RWPE2 (cell line): ENCODE measurements at regions not wholly inside any gene's neighbourhood (a gene's known extent, or its start where the extent isn't known, plus 50 kb on each side); places are given as distances from the start of the nearest gene placed in this dataset.

ENCODE experiments used
- ATAC-seq: fragments of 200-7000 bp; cut with Tn5 transposase; 3 replicates; pipeline ENCODE4 v1.9.1; 2021; ENCODE audit warnings: low read depth
- DNase-seq: peaks from one replicate; pipeline ENCODE4 v3.0.0-alpha.2; 2020; ENCODE audit warnings: low spot score
- H3K27ac ChIP-seq: fragments of 450-650 bp; 2 replicates; pipeline ENCODE4 v1.5.1; 2017; ENCODE audit warnings: mild to moderate bottlenecking; ENCODE audit not compliant: poor library complexity, severe bottlenecking
- H3K27me3 ChIP-seq: fragments of 250-450 bp; sonication (Bioruptor Pico); 2 replicates; pipeline ENCODE4 v1.5.1; 2021; ENCODE audit warnings: mild to moderate bottlenecking, moderate library complexity; ENCODE audit not compliant: insufficient read depth, poor library complexity, severe bottlenecking
- H3K36me3 ChIP-seq: fragments of 250-450 bp; sonication (Bioruptor Pico); 2 replicates; pipeline ENCODE4 v1.5.1; 2020; ENCODE audit warnings: low read depth, mild to moderate bottlenecking, moderate library complexity
- H3K4me1 ChIP-seq: fragments of 250-450 bp; sonication (Bioruptor Pico); 2 replicates; pipeline ENCODE4 v1.5.1; 2021; ENCODE audit warnings: mild to moderate bottlenecking, moderate library complexity; ENCODE audit not compliant: insufficient read depth, poor library complexity, severe bottlenecking
- H3K4me3 ChIP-seq: fragments of 250-450 bp; sonication (Bioruptor Pico); 2 replicates; pipeline ENCODE4 v1.5.1; 2021; ENCODE audit warnings: mild to moderate bottlenecking, moderate library complexity; ENCODE audit not compliant: severe bottlenecking
- H3K9me3 ChIP-seq: fragments of 250-450 bp; sonication (Bioruptor Pico); 2 replicates; pipeline ENCODE4 v1.5.1; 2021; ENCODE audit warnings: mild to moderate bottlenecking, moderate library complexity; ENCODE audit not compliant: severe bottlenecking
- TF ChIP-seq, protein P1 (sequence below): fragments of 450-650 bp; IDR thresholded peaks from one replicate; pipeline ENCODE4 v1.5.1; 2017; ENCODE audit warnings: mild to moderate bottlenecking, moderate library complexity; ENCODE audit not compliant: poor library complexity, severe bottlenecking

DNA sequence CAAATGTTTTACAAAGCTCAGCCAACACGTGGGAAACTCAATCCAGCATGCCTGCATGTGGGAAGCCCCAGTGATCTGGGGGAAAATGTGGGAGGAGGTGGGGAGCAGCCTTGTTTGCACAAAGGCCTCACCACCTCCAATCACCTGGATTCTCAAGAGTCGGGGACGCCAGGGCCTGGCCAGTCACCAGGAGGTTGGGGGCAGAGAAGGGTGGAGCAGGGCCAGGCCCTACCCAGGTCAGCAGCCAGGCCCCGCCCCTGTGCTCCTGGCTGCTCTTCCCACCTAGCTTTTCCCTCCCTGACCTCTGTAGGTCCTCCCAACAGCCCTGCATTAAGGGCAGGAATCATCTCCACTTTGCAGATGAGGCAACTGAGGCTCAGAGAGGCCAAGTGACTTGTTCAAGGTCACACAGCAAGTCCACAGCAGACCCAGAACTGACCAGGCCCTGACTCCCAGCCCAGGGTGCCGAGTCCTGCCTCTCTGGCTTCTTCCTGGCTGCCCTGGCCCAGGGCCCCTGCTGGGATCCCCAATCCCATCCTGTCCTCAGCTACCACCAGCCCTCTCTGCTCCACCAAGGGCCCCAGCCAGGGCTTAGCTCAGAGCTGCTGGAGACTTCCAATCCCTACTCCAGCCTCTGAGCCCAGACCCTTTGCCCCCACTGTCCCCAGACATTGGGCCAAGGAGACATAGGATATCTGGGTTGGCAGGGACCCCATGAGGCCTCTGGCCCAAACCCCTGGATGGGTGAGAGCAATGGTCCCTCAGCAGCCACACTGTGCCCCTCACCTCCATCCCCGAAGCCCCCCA, 508.6 kb downstream of the PTPRU start:
- TF ChIP-seq, protein P1, sequence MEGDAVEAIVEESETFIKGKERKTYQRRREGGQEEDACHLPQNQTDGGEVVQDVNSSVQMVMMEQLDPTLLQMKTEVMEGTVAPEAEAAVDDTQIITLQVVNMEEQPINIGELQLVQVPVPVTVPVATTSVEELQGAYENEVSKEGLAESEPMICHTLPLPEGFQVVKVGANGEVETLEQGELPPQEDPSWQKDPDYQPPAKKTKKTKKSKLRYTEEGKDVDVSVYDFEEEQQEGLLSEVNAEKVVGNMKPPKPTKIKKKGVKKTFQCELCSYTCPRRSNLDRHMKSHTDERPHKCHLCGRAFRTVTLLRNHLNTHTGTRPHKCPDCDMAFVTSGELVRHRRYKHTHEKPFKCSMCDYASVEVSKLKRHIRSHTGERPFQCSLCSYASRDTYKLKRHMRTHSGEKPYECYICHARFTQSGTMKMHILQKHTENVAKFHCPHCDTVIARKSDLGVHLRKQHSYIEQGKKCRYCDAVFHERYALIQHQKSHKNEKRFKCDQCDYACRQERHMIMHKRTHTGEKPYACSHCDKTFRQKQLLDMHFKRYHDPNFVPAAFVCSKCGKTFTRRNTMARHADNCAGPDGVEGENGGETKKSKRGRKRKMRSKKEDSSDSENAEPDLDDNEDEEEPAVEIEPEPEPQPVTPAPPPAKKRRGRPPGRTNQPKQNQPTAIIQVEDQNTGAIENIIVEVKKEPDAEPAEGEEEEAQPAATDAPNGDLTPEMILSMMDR, result no peak
- Histone ChIP-seq H3K27ac (no peak overlapping the region), H3K27me3 (peaks cover 11% of the 10 kb centered on the region), H3K9me3 (no peaks in the 10 kb centered on the region), H3K36me3 (no peaks in the 10 kb centered on the region), H3K4me3 (no peak overlapping the region), H3K4me1 (no peaks in the 10 kb centered on the region)
- ATAC-seq (no peak), DNase-seq (no peak)

- Histone ChIP-seq H3K4me3 (no peak overlapping the region), H3K4me1 (no peaks in the 10 kb centered on the region), H3K9me3 (no peaks in the 10 kb centered on the region), H3K27me3 (peaks cover 11% of the 10 kb centered on the region), H3K27ac (no peak overlapping the region), H3K36me3 (no peaks in the 10 kb centered on the region)
- no peak for ATAC-seq
- DNase-seq, result peak; percentile 20
- TF ChIP-seq, protein P1, result no peak
Measured at GRCh38 chr1:29743931-29744330, 507.6 kb downstream of the PTPRU start.

DNA sequence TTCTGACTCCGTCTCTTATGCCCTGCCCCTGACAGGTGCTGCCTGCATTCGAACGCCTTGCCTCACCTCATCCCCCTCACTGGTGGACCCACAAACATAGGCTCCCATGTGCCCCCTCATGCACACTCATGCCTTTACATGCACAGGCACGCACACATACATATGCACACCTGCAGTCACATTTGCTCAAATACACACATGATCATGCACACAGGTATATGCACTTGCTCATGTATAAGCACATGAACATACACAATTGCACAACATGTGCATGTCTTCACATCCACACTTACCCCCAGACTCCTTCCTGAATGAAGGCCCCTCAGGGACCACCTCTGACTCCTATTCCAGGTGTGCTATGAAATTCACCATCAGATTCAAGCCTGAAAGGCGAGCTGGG, 506.9 kb downstream of the PTPRU start:
- Histone ChIP-seq H3K4me1 (no peaks in the 10 kb centered on the region), H3K36me3 (no peaks in the 10 kb centered on the region), H3K9me3 (no peaks in the 10 kb centered on the region), H3K4me3 (no peak overlapping the region), H3K27me3 (peaks cover 11% of the 10 kb centered on the region), H3K27ac (no peak overlapping the region)
- TF ChIP-seq, protein P1, result no peak
- peak; percentile 11 for DNase-seq
- ATAC-seq, result no peak

- no peak overlapping the region for H3K4me3 ChIP-seq
- DNase-seq (no peak), ATAC-seq (no peak)
- no peak overlapping the region for H3K27ac ChIP-seq
- TF ChIP-seq, protein P1, result no peak
- no peaks in the 10 kb centered on the region for H3K36me3 ChIP-seq
- H3K27me3 ChIP-seq, result peaks cover 11% of the 10 kb centered on the region
- H3K4me1 ChIP-seq, result no peaks in the 10 kb centered on the region
- no peaks in the 10 kb centered on the region for H3K9me3 ChIP-seq
Measured at GRCh38 chr1:29739176-29739575, 502.9 kb downstream of the PTPRU start.

DNA sequence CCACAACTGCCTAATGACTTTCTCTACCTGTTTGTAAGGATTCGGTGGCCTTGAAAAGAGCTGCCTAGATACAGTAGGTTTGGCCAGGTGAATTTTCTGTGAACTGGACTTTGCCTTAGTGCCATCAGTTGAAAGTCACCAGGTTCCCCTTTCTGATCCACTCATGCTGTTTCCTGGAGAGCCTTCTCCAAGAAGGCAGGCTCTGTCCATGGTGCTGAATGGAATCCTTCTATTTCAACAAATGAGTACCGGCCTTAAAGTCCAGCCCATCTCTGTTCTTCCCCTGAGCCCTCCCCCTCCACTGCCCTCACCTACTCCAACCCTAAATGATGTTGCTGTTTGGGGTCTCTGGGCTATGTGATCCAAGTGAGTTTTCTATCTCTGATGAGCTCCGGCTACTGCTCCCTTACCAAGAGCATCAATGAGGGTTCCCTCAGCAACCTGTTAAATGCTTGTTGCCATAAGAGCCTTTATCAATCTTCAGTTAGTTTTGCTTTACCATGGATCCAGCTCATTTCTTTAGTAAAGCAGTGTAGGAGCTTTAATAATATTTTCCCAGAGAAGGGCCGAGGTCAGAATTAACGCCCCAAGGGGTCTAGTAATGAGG, 500.4 kb downstream of the PTPRU start:
- Histone ChIP-seq H3K36me3 (no peaks in the 10 kb centered on the region), H3K9me3 (no peaks in the 10 kb centered on the region), H3K27me3 (peaks cover 8% of the 10 kb centered on the region), H3K27ac (no peak overlapping the region), H3K4me3 (no peak overlapping the region), H3K4me1 (no peaks in the 10 kb centered on the region)
- TF ChIP-seq, protein P1, result no peak
- ATAC-seq (no peak), DNase-seq (no peak)
